Suprapubic skin (tissue), 3 donors: ENCODE measurements at regions not wholly inside any gene's neighbourhood (a gene's known extent, or its start where the extent isn't known, plus 50 kb on each side); places are given as distances from the start of the nearest gene placed in this dataset.

ENCODE experiments used
- EP300 ChIP-seq: sonication (generic); formaldehyde crosslinking; IDR thresholded peaks from one replicate; pipeline ENCODE4 v1.6.1; 2017; ENCODE audit warnings: antibody characterized with exemption
- POLR2A ChIP-seq, 2 donors: fragments of 450-650 bp; IDR thresholded peaks; one replicate each; pipeline ENCODE4 v1.6.1; 2017; ENCODE audit warnings: antibody characterized with exemption in 2 of 2, mild to moderate bottlenecking in 2 of 2, moderate library complexity in 2 of 2
- TF ChIP-seq, protein P1 (sequence below), 2 donors: fragments of 200-600 bp in 1 of 2; fragments of 450-650 bp in 1 of 2; sonication (generic) in 1 of 2; IDR thresholded peaks; one replicate each; pipeline ENCODE4 v1.5.1; 2016 to 2019; ENCODE audit warnings: antibody characterized with exemption in 2 of 2, mild to moderate bottlenecking in 1 of 2, moderate library complexity in 1 of 2

DNA sequence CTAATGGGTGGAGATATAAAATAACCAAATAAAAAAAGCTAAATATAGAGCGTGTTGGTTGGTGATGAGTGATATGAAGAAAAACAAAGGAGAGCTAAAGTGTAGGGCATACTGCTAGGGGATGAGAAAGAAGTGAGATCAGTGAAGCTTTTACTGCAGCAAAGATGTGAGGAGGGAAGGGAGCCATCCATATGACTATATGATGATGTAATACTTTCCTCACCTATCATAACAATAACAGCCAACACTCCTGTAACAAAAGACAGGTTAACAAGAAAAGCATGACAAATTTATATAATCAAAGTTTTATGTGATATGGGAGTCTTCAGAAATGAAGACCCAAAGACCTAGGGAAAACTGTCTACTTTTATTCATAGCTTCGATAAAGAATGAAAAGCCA is 57.4 kb upstream of the LRFN5 start:
- TF ChIP-seq, protein P1, sequence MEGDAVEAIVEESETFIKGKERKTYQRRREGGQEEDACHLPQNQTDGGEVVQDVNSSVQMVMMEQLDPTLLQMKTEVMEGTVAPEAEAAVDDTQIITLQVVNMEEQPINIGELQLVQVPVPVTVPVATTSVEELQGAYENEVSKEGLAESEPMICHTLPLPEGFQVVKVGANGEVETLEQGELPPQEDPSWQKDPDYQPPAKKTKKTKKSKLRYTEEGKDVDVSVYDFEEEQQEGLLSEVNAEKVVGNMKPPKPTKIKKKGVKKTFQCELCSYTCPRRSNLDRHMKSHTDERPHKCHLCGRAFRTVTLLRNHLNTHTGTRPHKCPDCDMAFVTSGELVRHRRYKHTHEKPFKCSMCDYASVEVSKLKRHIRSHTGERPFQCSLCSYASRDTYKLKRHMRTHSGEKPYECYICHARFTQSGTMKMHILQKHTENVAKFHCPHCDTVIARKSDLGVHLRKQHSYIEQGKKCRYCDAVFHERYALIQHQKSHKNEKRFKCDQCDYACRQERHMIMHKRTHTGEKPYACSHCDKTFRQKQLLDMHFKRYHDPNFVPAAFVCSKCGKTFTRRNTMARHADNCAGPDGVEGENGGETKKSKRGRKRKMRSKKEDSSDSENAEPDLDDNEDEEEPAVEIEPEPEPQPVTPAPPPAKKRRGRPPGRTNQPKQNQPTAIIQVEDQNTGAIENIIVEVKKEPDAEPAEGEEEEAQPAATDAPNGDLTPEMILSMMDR (IDR thresholded peaks at IDR 0.05) = no peak
- TF ChIP-seq POLR2A (IDR thresholded peaks at IDR 0.05) (no peak), EP300 (no peak)
